ENCODE measurements at regions not wholly inside any gene's neighbourhood (a gene's known extent, or its start where the extent isn't known, plus 50 kb on each side); places are given as distances from the start of the nearest gene placed in this dataset.
"Not testable (repeated sequence)": the region's sequence is repeated elsewhere in the genome, so short reads cannot be mapped to it uniquely, and the experiment has no call there.

- DNase-seq (ENCODE audit: insufficient read length, low spot score): no peak
- FAIRE-seq: no peak
- TF ChIP-seq CTCF (IDR thresholded peaks at IDR 0.05; ENCODE audit: insufficient read depth, missing control alignments): no peak
Measured at GRCh38 chr6:115873901-115874300, 186.8 kb downstream of the FRK start.

GRCh38 chr6:115870464-115870863 lies 190.2 kb downstream of the FRK start:
- TF ChIP-seq CTCF (IDR thresholded peaks at IDR 0.05; ENCODE audit: insufficient read depth, missing control alignments): no peak
- DNase-seq (ENCODE audit: insufficient read length, low spot score) (no peak), FAIRE-seq (no peak)

- no peak for FAIRE-seq
- TF ChIP-seq CTCF (IDR thresholded peaks at IDR 0.05; ENCODE audit: insufficient read depth, missing control alignments): no peak
- DNase-seq (ENCODE audit: insufficient read length, low spot score): no peak
Measured at GRCh38 chr6:115865914-115866313, 194.8 kb downstream of the FRK start.

- FAIRE-seq: peak; percentile 80
- no peak for TF ChIP-seq CTCF (IDR thresholded peaks at IDR 0.05; ENCODE audit: insufficient read depth, missing control alignments)
- no peak for DNase-seq (ENCODE audit: insufficient read length, low spot score)
Measured at GRCh38 chr6:115863211-115863610, 197.5 kb downstream of the FRK start.

GRCh38 chr6:115861658-115862057 lies 199.0 kb downstream of the FRK start:
- not testable (repeated sequence) for FAIRE-seq; DNase-seq (ENCODE audit: insufficient read length, low spot score)

GRCh38 chr6:115859577-115859976 lies 201.1 kb downstream of the FRK start:
- not testable (repeated sequence) for FAIRE-seq; DNase-seq (ENCODE audit: insufficient read length, low spot score)

- TF ChIP-seq CTCF (IDR thresholded peaks at IDR 0.05; ENCODE audit: insufficient read depth, missing control alignments): no peak
- FAIRE-seq (no peak), DNase-seq (ENCODE audit: insufficient read length, low spot score) (no peak)
Measured at GRCh38 chr6:115854866-115855665, 205.6 kb downstream of the FRK start.

- no peak for TF ChIP-seq CTCF (IDR thresholded peaks at IDR 0.05; ENCODE audit: insufficient read depth, missing control alignments)
- DNase-seq (ENCODE audit: insufficient read length, low spot score) (no peak), FAIRE-seq (no peak)
Measured at GRCh38 chr6:115847671-115848070, 213.0 kb downstream of the FRK start.
